ENCODE measurements at regions not wholly inside any gene's neighbourhood (a gene's known extent, or its start where the extent isn't known, plus 50 kb on each side); places are given as distances from the start of the nearest gene placed in this dataset.

DNA sequence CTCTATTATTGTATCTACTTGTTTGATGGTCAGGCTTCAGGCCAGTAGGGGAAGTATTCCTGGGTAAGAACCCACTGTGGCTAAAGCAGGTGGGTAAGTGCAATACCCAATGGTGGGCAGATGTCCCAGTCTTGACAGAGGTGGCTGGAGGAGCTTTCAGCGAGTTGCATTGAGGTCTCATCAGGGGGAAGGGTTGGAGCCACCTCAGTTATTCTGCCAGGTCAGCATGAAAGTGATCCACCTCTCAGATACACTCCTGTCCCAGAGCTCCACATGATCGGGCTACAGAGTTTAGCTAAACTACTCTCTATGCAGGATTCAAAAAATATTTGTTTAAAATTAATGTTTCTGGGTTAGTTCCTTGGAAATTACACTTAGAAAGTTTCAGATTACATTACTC is 95.8 kb upstream of the WNT7A start:
- no peak overlapping the region for H3K27ac ChIP-seq
- WGBS, 2 donors = 57 to 59% methylated on average over 2 of the region's 2 CpGs
- peaks cover 0 to 6% (median 0%) of the 10 kb centered on the region in 7 donors for H3K27me3 ChIP-seq
- DNase-seq = no peak
- H3K4me1 ChIP-seq = no peaks in the 10 kb centered on the region
- intact Hi-C loops (cut with DNase I) = no loop called here
- peaks cover 0 to 47% (median 18%) of the 10 kb centered on the region in 11 donors for H3K9me3 ChIP-seq
- TF ChIP-seq, protein P1, sequence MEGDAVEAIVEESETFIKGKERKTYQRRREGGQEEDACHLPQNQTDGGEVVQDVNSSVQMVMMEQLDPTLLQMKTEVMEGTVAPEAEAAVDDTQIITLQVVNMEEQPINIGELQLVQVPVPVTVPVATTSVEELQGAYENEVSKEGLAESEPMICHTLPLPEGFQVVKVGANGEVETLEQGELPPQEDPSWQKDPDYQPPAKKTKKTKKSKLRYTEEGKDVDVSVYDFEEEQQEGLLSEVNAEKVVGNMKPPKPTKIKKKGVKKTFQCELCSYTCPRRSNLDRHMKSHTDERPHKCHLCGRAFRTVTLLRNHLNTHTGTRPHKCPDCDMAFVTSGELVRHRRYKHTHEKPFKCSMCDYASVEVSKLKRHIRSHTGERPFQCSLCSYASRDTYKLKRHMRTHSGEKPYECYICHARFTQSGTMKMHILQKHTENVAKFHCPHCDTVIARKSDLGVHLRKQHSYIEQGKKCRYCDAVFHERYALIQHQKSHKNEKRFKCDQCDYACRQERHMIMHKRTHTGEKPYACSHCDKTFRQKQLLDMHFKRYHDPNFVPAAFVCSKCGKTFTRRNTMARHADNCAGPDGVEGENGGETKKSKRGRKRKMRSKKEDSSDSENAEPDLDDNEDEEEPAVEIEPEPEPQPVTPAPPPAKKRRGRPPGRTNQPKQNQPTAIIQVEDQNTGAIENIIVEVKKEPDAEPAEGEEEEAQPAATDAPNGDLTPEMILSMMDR (IDR thresholded peaks at IDR 0.05) = no peak
- H3K36me3 ChIP-seq = no peaks in the 10 kb centered on the region
- ATAC-seq = no peak
- no peak overlapping the region for H3K4me3 ChIP-seq

DNA sequence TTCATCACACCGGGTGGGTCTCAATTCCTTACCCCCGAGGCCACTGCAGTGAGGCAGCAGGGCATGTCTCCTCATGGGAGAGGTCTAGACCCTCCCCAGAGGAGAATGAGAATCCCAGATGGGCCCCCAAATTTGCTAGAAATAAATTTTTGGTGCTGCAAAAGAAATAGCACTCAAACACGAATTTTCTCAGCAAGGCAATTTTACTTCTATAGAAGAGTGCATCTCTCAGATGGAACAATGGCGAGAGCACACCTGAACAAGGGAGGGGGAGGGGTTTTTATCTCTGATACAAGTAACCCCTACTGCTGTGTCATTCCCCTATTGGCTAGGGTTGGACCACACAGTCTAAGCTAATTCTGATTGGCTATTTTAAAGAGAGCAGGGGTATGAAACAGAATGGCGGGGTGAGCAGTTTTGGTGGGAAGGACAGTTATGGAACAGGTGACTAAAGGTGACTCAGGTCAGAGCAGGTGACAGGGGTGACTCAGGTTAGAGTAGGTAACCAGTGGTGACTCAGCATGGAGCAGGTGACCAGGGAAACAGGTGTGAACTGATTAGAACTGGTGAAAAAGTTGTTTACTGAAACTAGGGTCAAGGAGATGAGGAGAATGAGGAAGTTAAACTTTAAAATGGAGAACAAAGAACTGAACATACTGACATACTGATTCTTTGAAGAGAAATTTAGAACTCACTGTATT is 93.0 kb upstream of the WNT7A start:
- ATAC-seq (no peak), DNase-seq (no peak)
- 69 to 78% methylated on average over 5 of the region's 5 CpGs for WGBS, 2 donors
- Histone ChIP-seq H3K9me3 (peaks cover 0 to 57% (median 18%) of the 10 kb centered on the region in 11 donors), H3K4me1 (no peaks in the 10 kb centered on the region), H3K27ac (no peak overlapping the region), H3K36me3 (no peaks in the 10 kb centered on the region), H3K4me3 (no peak overlapping the region), H3K27me3 (peaks cover 0 to 6% (median 0%) of the 10 kb centered on the region in 7 donors)
- intact Hi-C loops (cut with DNase I) = no loop called here
- TF ChIP-seq, protein P1 (IDR thresholded peaks at IDR 0.05) = no peak

DNA sequence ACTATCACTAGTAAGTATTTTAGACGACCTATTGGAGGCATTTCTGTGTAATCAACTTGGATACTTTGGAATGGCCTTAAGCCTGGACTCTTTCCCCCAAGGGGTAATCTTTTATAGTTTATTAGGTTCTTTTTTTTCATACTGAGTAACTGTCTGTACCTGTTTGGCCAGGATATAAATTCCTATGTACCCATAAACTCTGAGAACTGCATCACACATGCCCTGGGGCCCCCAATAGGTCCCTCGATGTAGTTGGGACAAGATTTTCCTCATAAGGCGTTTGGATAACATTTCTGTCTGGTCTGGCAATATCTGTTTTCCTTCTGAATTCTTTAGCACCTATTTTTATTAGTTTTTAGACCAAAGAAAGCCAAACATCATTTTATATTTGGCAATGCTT is 86.4 kb upstream of the WNT7A start:
- no peak overlapping the region for H3K4me3 ChIP-seq
- no peak for DNase-seq
- ATAC-seq = no peak
- H3K36me3 ChIP-seq = no peaks in the 10 kb centered on the region
- H3K9me3 ChIP-seq = peaks cover 0 to 17% (median 0%) of the 10 kb centered on the region in 11 donors
- H3K4me1 ChIP-seq = no peaks in the 10 kb centered on the region
- TF ChIP-seq, protein P1 (IDR thresholded peaks at IDR 0.05) = no peak
- no peak overlapping the region for H3K27ac ChIP-seq
- intact Hi-C loops (cut with DNase I) = no loop called here
- 64% methylated on average over 3 of the region's 3 CpGs for WGBS, 2 donors
- peaks cover 0 to 6% (median 0%) of the 10 kb centered on the region in 7 donors for H3K27me3 ChIP-seq

DNA sequence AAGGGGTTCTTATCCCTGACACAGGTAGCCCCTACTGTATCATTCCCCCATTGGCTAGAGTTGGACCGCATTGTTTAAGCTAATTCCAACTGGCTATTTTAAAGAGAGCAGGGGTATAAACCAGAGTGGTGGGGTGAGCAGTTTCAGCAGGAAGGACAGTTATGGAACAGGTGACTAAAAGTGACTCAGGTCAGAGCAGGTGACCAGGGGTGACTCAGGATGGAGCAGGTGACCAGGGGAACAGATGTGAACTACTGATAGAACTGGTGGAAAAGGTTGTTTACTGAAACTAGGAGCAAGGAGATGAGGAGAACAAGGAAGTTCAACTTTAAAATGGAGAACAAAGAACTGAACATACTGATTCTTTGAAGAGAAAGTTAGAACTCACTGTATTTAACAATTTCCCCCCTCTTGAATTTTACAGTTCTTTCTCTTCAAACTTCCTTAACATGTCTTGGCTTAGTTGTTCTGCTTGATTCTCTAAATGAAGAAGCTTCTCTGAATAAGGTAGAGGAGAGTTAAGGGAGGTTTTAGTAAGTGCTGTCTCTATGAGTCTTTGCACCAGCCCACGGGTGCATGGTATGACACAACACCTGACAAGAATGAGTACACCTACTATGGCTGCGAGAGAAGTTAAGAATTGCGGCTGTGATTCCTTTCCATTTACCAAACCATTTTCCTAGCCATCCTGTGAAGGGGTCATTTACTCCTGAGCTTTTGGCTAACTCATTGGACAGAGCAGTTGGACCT is 83.4 kb upstream of the WNT7A start:
- TF ChIP-seq, protein P1 (IDR thresholded peaks at IDR 0.05) = no peak
- H3K4me1 ChIP-seq = no peaks in the 10 kb centered on the region
- peaks cover 0 to 5% (median 0%) of the 10 kb centered on the region in 11 donors for H3K9me3 ChIP-seq
- no peak overlapping the region for H3K4me3 ChIP-seq
- no peak for DNase-seq
- no peak overlapping the region for H3K27ac ChIP-seq
- H3K27me3 ChIP-seq = peaks cover 0 to 6% (median 0%) of the 10 kb centered on the region in 7 donors
- intact Hi-C loops (cut with DNase I) = no loop called here
- H3K36me3 ChIP-seq = no peaks in the 10 kb centered on the region
- WGBS, 2 donors = 88 to 91% methylated on average over 4 of the region's 4 CpGs
- no peak for ATAC-seq

Measured in heart right ventricle (tissue), 16 donors.